Activated naive CD4-positive, alpha-beta T cell treated with anti-CD3 and anti-CD28 coated beads, Interleukin-2, amount 50 U/mL, for 16 hours (primary cell): ENCODE measurements at regions not wholly inside any gene's neighbourhood (a gene's known extent, or its start where the extent isn't known, plus 50 kb on each side); places are given as distances from the start of the nearest gene placed in this dataset.

Source experiments
- DNase-seq: peaks from one replicate; pipeline ENCODE4 v3.0.0-alpha.2; 2020

DNA sequence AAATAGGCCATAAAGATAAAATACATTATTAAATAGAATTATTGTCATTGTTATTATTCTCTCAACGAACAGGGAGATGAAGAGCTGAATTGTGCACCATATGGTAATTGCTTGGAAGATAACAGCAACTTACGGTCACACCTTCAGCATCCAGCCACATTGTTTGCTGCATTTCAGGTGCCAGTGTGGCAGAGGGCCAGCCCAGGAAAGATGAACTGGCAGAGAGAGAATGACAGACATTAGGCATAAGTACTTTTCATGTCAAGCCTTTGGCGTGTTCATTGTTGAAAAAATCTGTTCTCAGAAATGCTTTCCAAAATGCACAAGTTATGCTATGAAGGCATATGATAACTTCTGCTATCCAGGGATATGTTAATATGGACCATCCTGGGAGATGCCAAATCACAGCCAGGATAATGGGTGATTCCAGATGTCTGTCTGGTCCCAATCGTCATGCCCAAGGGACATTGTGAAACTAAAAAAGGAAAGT, 748.6 kb upstream of the PIK3C3 start:
- no peak for DNase-seq

DNA sequence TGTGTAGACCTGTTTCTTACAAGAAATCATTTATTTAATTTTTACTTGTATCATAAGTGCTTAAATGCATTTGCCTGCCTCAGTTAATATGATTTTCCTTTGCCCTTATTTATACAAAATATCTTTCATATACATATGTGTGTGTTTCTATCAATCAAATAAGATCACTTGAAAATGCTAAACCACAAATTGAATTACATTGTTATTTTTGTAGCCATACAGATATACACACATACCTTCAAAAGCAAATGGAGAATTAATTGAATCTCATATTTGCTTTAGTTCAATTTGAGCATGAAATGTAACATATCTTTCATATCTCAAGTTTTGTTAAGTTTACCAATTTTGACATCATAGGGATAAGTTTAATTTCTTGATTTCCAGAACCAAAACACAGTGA, 755.8 kb upstream of the PIK3C3 start:
- DNase-seq: no peak

DNA sequence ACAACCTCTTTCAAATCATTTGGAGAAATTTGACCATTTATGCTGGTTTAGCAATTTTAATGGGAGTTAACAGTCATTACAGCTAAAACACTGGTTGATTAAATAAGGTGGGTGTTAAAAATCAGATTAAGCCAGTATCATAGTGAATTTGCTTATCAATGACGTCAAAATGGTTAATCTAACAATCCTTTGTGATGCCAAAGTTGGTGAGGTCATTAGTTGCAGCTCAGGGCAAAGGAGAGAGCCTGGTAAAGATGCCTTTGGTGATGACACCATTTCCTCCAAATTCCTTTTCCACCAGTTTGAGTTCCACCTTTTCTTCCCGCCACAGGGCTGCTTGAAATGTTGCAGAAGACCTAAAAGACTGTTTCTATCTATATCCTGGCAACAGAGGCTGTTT, 757.1 kb upstream of the PIK3C3 start:
- DNase-seq: no peak

DNA sequence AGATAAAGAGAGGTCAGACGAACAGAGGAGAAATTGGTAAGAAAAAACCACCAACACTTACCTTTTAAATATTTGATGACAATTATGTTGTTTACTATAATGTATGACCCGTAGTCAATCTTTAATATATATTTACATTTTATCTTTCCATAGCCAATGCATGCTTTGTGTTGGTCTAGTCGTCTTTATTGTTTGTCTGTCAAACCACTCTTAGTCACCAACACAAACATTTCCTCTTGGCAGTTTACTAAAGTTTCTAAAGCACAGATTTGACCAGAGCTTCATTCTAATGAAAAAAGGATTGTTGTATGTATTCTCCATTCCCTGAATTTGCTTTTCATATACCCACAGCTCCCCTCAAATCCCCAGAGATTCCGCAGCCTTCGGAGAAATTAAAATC, 784.7 kb upstream of the PIK3C3 start:
- DNase-seq: no peak

DNA sequence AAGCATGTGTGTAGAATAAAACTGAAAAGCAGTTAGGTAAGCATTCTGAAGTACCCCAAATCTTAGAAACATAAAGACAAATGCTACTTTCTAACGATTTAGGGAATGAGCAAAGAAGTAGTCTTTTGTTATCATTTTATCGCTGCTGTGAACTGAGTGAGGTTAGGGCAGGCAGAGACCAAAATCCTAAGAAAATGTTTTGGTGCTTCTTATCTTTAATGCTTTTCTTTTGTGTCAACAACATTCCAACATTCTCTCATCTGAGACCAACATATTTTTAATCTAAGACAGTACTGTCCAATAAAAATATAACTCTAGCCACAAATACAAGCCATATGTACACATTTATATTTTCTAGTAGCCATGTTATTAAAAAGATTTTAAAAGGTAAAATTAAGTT, 789.4 kb upstream of the PIK3C3 start:
- no peak for DNase-seq

DNA sequence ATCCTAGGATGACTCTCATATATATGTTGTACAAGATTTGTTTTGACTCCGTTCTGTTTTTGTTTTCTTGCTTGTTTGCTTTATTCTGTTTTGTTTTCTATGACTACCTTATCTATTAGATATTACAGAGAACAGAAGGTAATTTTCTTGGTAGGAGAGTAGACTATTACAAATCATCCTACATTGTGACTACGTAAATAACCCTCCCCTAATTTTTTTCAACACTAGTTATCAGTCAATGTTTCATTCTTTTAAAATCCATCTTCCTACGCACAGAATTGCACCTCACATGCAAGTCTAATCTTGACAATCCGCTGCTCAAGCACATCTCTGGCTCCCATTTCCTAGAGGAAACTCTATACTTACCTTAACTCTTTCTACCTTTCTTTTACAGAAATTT, 792.3 kb upstream of the PIK3C3 start:
- no peak for DNase-seq

DNA sequence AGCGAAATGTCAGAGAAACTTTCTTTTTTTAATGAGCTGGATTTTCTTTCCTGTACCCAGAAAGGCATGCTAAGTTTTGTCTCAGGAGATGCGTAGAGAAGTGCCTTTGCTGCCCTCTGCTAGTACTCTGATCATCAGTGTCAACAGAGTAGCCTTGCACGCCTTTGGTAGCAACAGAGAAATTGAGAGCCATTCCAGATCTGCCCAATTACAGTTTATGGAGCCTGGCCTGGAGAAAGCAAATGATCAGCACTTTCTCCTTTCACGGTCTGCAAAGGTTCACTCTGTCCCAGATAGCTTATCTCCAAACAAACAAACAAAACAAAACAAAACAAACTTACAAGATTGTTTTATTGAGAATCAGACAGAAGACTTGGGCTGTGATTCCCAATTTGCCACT, 792.8 kb upstream of the PIK3C3 start:
- DNase-seq: no peak

DNA sequence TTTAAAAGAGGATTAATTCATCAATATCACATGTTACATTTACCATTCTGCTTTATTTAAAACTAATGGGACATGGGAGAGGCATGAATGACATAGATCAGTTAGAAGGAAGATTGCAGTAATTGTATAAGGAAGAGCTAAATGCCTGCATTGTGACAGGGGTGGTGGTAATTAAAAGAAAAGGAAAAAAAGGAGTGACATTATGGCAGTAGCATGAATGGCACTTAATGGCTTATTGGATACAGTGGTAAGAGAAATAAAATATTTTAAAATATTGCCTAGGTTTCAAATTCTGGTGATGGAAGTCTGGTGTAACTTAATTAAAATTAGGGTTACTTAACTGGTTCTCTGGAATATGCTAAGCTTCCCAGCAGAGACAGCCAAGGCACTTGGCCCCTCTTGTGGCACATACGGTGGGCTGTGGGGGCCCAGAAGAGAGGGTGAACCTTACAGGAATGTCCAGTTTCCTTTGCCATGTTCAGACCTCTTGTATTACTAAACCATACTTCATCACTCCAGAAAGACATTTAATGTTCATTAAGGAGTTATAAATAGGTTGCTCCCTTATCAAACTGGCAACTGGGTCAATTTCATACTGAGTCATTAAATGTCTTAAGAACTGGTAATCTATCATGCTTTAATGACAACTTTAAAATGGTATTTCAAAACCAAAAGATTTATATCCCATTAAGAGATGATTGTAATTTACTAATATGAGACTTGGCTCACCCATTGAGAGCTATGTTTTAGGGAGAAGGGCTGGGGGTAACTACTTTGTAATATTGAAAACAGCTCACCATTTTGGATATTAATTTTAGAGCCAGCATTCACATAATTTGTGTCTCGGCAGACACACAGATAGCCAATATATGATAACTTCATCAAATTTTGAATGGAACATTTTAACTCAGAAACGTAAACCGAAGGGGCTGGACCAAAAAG, 798.9 kb upstream of the PIK3C3 start:
- DNase-seq: no peak

DNA sequence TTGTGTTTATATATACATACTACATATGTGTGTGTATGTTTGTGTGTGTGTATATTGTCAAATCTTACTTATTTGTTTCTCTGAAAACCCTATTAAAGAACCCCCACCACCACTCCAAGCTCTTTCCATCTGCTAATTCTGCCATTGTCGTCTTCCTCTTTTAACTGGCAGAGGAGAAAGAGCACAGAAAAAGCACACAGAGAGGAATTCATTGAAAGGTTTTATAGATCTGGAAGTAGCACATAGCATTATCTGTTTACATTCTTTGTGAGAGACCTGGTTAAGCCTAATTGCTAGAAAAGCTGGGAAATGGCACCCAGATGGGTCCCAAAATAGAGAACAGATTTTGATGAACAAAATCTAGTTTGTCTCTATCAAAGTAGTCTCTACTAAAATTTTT, 800.0 kb upstream of the PIK3C3 start:
- DNase-seq: no peak

DNA sequence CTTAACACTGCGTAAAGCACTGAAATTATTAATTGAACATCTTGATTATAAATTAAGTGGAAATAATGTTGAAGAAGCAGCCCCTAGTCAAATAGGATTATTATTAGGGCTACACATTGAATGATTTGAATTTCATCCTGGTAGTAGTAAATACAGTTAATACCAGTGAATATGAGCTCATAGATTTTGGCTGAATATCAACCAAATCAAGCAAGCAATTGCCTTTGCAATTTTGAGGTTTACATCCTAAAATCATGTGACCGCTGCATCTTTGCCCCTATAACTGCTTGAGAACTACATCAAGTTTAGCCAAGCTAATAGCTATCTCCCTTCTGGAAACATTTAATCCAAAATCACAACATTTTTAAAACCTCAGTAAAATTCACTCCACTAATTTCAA, 801.2 kb upstream of the PIK3C3 start:
- DNase-seq: no peak

DNA sequence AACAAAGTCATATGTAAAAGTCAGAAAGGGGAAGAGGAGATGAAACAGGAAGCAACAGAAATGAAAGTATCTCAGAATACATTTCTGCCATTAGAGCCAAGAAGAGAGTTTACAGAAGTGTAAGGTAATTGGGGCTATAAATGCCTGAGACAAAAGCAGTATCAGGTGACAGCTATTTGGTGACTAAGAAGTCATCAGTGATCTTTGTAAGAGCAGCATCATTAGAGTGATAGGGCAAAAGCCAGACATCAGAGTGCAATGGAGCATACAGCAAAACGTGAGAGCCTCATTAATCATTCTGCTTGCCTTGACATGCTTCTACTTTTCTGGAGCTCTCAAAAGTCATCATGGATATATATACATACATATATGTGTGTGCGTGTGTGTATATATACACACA, 804.7 kb upstream of the PIK3C3 start:
- no peak for DNase-seq

DNA sequence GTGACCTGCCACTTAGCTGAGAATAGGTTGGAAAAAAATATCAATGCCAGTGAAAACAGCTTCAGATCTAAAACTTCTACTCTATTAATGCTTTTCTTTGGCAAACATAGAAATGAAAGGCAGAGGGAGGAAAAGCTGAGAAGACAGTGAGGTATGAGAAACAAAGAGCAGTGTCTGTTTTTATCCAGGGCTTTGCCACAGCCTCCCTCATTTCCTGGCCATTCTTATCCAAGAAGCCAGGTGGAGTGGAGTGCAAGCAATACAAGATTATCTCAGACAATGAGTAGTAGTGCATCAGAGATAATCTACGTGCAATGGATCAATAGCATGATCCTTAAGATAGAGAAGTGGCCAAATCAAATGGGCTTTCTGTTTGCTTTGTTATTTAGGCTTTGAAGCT, 808.7 kb upstream of the PIK3C3 start:
- DNase-seq: no peak

DNA sequence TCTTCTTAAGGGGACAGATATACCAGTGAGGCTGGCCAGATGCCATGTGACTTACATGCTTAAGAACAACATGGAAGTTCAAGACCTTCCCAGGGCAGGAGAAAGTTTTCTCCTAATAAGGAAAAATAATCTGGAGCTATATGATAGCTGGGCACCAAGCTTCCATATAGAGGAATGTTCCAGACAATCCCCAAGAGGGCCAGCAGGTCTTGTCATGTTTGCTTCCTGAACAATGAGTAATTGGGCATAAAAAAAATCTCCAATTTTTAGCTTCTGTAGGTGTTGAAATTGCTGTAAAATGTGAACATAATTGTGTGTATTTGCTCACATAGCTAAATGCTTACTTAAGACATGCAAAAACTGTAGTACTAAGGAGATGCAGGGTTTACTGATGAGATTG, 809.5 kb upstream of the PIK3C3 start:
- no peak for DNase-seq

DNA sequence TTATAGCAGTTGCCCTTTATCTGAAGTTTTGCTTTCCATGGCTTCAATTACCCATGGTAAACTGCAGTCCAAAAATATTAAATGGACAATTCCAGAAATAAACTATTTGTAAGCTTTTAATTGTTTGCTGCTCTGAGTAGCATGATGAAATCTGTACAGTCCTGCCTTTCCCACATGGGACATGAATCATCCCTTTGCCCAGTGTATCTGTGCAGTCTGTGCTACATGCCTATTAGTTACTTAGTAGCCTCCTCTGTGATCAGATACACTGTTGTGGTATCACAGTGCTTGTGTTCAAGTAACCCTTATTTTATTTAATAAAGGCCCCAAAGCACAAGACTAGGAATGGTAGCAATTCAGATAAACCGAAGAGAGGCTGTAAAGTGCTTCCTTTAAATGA, 810.6 kb upstream of the PIK3C3 start:
- no peak for DNase-seq

DNA sequence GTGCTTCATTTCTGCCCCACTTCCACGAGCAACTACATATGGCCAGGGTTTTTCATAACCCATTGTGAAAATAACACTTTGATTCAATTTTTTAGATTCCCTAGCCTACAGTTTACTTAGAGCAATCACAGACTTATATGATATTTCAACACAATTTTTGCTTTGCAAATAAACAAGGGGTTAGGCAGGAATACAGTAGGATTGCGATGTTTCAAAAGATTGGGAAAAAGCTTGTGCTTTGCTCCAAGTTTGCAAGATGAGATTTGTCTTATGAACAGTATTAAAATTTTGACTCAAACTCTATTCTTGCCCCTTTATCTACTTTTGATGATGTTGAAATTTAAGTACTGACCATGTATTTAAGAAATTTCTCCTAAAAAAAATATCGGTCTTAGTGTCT, 814.5 kb upstream of the PIK3C3 start:
- no peak for DNase-seq

DNA sequence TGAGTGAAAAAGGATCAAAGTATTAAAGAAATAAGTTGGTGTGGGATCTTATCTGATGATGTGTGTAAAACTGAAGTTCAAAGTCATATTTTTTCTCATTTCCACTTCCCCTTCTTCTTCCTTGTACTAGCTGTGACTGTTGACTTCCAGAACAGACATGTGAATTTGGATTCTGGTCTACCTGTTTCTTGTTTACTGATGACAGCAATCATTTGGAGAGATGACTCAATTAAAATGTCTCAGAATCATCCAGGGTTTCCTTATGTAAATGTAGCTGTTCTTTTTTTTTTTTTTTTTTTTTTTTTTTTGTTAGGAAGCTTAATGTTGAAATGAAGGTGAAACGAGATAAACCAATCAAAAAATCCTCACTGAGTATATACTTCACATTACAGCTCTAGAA, 819.9 kb upstream of the PIK3C3 start:
- no peak for DNase-seq

DNA sequence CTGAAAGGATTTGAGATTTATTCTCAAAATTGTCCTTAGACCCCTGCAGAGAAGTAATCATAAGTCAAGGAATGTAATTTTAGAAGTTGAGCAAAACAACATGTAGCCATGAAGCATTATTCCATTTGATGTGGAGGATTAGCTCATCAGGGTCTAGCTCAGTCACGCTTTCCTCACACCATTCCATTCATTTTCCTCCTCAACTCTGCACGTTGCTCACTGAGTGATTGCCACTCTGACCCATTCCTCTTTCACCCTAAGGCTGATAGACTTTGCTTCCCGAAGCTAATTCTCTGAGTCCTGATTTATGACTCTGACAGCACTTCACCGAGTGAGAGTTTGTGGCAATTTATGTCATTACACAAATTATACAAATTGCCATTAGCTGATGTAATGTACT, 820.6 kb upstream of the PIK3C3 start:
- DNase-seq: no peak

DNA sequence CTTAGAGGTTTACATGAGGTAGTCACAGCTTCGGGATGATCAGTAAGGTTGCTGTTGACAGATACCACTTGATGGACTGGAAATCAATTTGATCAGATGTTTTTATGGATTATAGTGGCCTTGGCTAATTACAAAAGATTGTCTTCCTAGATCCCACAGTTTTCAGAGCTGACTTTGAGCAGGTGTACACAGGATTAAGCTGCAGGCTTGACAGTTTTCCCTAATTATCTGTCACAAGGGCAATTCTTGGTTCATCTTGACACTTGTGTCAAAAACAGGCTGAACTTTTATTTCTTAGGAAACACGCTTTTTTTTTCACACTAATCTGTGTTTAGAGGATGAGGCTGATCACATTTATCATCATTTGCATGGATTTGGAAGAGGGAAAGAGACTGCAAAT, 824.0 kb upstream of the PIK3C3 start:
- DNase-seq: no peak

DNA sequence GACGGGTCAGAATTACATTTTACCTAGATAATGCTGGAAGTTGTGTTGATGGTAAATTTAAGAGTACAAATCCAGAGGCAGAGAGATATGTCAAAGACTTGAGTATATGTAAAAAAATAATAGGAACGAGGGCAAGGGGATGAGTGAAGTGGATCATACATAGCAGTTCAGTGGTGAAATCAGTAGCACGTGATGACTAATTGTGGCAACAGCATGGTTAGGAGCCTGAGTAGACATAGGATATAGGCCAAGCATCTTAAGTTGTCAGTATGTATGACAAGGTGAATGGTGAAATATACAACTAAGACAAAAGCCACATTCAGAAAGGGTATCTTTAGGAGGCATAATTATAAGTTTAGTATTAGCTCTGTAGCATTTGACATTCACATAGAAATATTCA, 826.5 kb upstream of the PIK3C3 start:
- DNase-seq: no peak

DNA sequence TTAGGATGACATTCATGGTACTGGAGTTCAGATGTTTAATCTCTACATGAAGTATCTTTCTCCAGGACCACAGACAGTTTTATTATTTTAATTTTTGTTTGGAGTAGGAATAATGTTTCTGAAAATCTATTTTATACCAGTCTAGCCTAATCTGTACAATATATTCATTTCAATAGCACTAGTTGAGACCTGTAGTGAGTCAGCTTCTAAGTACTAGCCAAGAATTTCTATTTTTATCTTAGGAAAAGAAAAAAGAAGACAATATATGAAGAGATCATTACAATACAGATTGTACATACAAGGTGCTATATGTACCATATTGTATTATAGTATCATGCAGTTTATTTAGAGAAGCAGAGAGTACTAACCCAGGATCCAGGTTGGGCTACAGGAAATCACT, 826.9 kb upstream of the PIK3C3 start:
- DNase-seq: no peak

DNA sequence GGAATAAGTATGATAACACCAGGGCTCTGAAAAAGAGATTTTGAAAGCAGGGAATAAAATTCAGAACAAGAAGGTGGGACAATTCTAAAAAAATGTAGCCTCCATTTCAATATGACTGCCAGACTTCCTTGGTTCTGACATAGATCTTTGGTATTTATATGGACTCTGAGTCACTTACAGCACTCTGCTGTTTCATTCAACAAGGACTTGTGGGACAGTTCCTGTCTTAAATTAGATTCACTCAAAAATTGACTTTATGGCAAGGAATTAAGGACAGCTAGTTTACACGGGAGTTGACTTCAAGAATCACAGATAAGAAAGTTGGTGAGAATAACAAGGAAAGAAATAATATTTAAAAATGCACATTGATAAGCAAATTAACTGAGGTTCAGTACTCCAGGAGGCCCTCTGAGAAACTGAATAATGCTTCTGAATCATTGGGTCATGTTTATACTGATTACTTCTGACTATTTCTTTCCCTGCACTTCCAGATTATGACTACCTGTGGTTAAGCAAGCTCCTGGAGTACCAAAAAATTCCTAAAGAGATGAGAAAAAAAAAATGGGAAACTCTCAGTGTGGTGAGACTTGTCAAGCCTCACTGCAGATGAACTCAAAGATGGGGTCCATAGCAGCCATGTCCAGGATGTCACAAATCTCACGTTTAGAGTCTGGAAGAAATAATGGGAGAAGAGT, 828.3 kb upstream of the PIK3C3 start:
- DNase-seq: no peak

DNA sequence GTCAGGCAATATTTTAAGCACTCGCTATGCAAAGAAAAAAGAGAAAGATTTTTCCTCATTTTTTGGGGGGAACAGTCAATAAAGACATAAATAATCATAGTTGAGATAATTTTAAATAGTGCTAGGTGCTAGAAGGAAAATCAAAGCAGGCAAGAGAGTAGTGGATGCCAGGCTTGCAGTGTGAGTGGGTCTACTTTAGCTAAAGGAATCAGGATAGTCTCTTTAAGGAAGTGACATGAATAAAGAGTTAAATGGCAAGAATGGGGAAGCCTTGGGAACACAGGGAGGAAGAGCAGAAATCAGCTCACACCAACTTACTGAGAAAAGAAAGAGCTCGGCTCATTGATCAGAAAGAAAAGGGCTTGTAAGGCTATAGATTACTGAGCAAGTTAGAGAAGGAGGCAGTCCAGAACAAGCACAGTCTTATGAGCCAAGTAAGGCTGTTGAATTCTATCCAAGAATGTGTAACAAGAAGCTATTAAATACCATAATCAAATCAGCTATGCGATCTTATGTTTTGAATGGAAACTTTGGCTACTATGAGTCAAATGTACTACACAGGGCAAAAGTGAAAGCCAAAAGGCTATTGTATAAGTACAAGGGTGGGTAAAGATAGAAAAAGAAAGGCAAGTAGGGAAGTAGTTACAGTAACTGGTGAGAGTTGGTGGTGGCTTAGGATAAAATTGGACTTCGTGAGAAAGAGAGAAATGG, 833.8 kb upstream of the PIK3C3 start:
- DNase-seq: no peak

DNA sequence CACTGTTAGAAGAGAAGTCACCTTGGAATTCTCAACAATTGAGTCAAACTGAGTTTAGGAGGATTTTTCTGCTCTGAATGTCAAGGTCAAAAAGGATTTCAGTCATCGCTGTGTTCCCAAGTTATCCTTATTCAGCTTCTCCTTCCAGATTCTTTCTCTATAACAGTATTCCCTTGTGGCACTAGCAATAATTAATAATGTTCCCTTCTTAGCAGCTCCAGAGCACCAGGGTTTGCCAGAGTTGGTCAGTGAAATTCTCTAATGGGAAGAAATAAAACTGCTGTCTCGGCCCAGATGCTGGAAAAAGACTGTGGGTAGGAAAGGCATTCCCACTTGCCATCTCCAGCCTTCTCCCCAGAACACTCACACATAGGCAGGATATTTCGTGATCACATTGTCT, 836.0 kb upstream of the PIK3C3 start:
- no peak for DNase-seq
